ENCODE measurements at regions not wholly inside any gene's neighbourhood (a gene's known extent, or its start where the extent isn't known, plus 50 kb on each side); places are given as distances from the start of the nearest gene placed in this dataset.

GRCh38 chr22:25364736-25365241, 145.3 kb downstream of the CRYBB2 start:
- Histone ChIP-seq H3K9me3 (ENCODE audit: insufficient read depth in 2 of 2, low read depth in 1 of 2, low read length in 1 of 2) (no peaks in the 10 kb centered on the region), H3K36me3 (ENCODE audit: control insufficient read depth in 2 of 4, insufficient read depth in 4 of 4, low read length in 3 of 4) (peaks cover 0 to 3% (median under 1%) of the 10 kb centered on the region in 4 experiments; a peak in 2 of 8 replicates), H2BK15ac (ENCODE audit: low read length) (no peak overlapping the region), H2AK5ac (ENCODE audit: low read depth, low read length) (no peak overlapping the region), H3K4me2 (ENCODE audit: insufficient read depth in 1 of 2, low read depth in 2 of 2, low read length in 2 of 2) (no peak overlapping the region), H3K9ac (replicated peaks in 1 of 4; ENCODE audit: extremely low read depth in 1 of 4, low read depth in 3 of 4, low read length in 3 of 4) (no peak overlapping the region; a peak in 1 of 7 replicates), H3K18ac (ENCODE audit: extremely low read depth, low read length) (no peak overlapping the region), H3K14ac (ENCODE audit: insufficient read length) (no peak overlapping the region), H4K91ac (replicated peaks; ENCODE audit: insufficient read length, low read length) (no peak overlapping the region), H4K20me1 (replicated peaks in 1 of 2; ENCODE audit: control insufficient read depth in 1 of 2, insufficient read depth in 2 of 2, low read length in 2 of 2) (peaks cover 7 to 21% of the 10 kb centered on the region in 2 experiments), H3K4me1 (replicated peaks in 1 of 4; ENCODE audit: control insufficient read depth in 3 of 4, insufficient read depth in 4 of 4, low read length in 3 of 4) (peaks cover 0 to 4% (median 0%) of the 10 kb centered on the region in 4 experiments; a peak in 2 of 7 replicates), H2BK120ac (replicated peaks; ENCODE audit: low read depth, low read length) (no peak overlapping the region), H3K4me3 (ENCODE audit: extremely low read depth in 1 of 4, insufficient read depth in 2 of 4, low read depth in 3 of 4, low read length in 4 of 4) (no peak overlapping the region), H3K56ac (replicated peaks; ENCODE audit: insufficient read length, low read depth, low read length) (no peak overlapping the region), H2BK12ac (ENCODE audit: low read depth, low read length) (no peak overlapping the region), H3K79me2 (ENCODE audit: control insufficient read depth in 1 of 2, insufficient read depth in 2 of 2, low read length in 2 of 2) (peaks cover 0 to 4% of the 10 kb centered on the region in 2 experiments; a peak in 1 of 4 replicates), H3K23ac (ENCODE audit: insufficient read length) (no peak overlapping the region), H2BK20ac (ENCODE audit: low read length) (0 out of 2 replicates have a peak overlapping the region, but pooled peaks have one; percentile 18), H3K79me1 (ENCODE audit: low read depth, low read length) (peaks cover 19% of the 10 kb centered on the region), H2BK5ac (ENCODE audit: low read depth, low read length) (0 out of 2 replicates have a peak overlapping the region, but pooled peaks have one; percentile 52), H4K8ac (ENCODE audit: extremely low read depth, insufficient read depth, low read length) (no peak overlapping the region), H3K27me3 (replicated peaks in 1 of 4; ENCODE audit: control insufficient read depth in 3 of 4, extremely low read depth in 1 of 4, insufficient read depth in 3 of 4, low read length in 3 of 4) (no peaks in the 10 kb centered on the region), H3K23me2 (ENCODE audit: low read depth, low read length) (no peaks in the 10 kb centered on the region), H2AFZ (ENCODE audit: low read length) (no peak overlapping the region), H3K27ac (ENCODE audit: low read depth, low read length) (no peak overlapping the region), H4K5ac (ENCODE audit: insufficient read length, low read depth, low read length) (no peak overlapping the region), H3K4ac (replicated peaks; ENCODE audit: insufficient read length, low read depth, low read length) (no peak overlapping the region)
- DNase-seq (ENCODE audit: low read depth in 1 of 2, low spot score in 2 of 2) (no peak), FAIRE-seq (no peak)
- ChIA-PET POLR2A (ENCODE audit: partially characterized antibody) (no interaction called here), CTCF (ENCODE audit: partially characterized antibody) (interaction anchor here (0.6 to 0.9 kb wide), 3 partner anchors 18 to 472 kb away, joined by 3 read pairs; no protein-coding TSS in a partner anchor)
- 93% methylated on average over 13 of the region's 13 CpGs; no CpG with 5 or more reads in 1 of the 2 experiments for WGBS, 2 experiments (ENCODE audit: extremely low coverage in 1 of 2, insufficient coverage in 1 of 2, insufficient read length in 1 of 2, insufficient replicate concordance in 2 of 2, low coverage in 1 of 2, low lambda C conversion rate in 2 of 2, missing lambda C conversion rate in 1 of 2)
- TF ChIP-seq CREB1 (IDR thresholded peaks at IDR 0.05) (no peak), GTF2F1 (IDR thresholded peaks at IDR 0.05; ENCODE audit: borderline replicate concordance, low read depth, low read length) (no peak), GABPA (IDR thresholded peaks at IDR 0.05; ENCODE audit: borderline replicate concordance, insufficient read depth, low read length) (no peak), SP2 (IDR thresholded peaks at IDR 0.05; ENCODE audit: low read length) (no peak), TAF7 (optimal IDR thresholded peaks at IDR 0.05; ENCODE audit: borderline replicate concordance, low read depth, low read length) (no peak), SRF (IDR thresholded peaks at IDR 0.05; ENCODE audit: low read depth, low read length) (no peak), PHF8 (conservative IDR thresholded peaks at IDR 0.05; ENCODE audit: low read depth, low read length) (no peak), KDM4A (IDR thresholded peaks at IDR 0.05; ENCODE audit: low read depth, low read length, severe bottlenecking) (no peak), MAFK (IDR thresholded peaks at IDR 0.05; ENCODE audit: low read depth, low read length) (no peak), RXRA (IDR thresholded peaks at IDR 0.05; ENCODE audit: insufficient read depth, low read depth, low read length) (no peak), MAX (IDR thresholded peaks at IDR 0.05) (no peak), KDM5A (IDR thresholded peaks at IDR 0.05; ENCODE audit: low read length) (no peak), ATF3 (IDR thresholded peaks at IDR 0.05; ENCODE audit: insufficient read depth, low read depth, low read length) (no peak), SIX5 (IDR thresholded peaks at IDR 0.05; ENCODE audit: low read depth, low read length) (no peak)

Data from H1 (cell line).